ENCODE measurements at regions not wholly inside any gene's neighbourhood (a gene's known extent, or its start where the extent isn't known, plus 50 kb on each side); places are given as distances from the start of the nearest gene placed in this dataset.

DNA sequence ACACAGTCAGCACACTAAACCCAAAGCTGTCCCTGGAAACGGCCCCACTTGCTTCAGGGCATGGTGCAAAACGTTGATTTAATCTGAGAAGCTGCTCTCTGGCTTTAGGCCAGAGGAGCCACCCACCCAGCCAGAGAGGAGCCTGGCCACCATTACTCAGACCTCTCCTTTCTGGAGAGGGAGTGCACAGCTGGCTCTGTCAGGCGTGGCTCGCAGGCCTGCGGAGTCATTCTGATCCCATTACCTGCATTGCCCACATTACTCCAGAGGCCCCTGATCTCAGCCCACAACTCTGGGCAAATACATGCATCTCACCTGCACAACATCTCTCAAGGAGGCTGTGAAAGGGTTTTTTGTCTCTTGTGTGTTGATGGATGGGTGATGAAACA lies 370.0 kb upstream of the IGFBP3 start:
- no peak overlapping the region for H2BK120ac ChIP-seq (replicated peaks; ENCODE audit: low read depth, low read length)
- no peak for FAIRE-seq
- no peak overlapping the region for H3K9ac ChIP-seq (replicated peaks in 1 of 4; ENCODE audit: extremely low read depth in 1 of 4, low read depth in 3 of 4, low read length in 3 of 4)
- no peak overlapping the region for H2BK20ac ChIP-seq (ENCODE audit: low read length)
- H3K4ac ChIP-seq (replicated peaks; ENCODE audit: insufficient read length, low read depth, low read length), result no peak overlapping the region
- WGBS, 2 experiments (ENCODE audit: extremely low coverage in 1 of 2, insufficient coverage in 1 of 2, insufficient read length in 1 of 2, insufficient replicate concordance in 2 of 2, low coverage in 1 of 2, low lambda C conversion rate in 2 of 2, missing lambda C conversion rate in 1 of 2), result 82% methylated on average over 5 of the region's 5 CpGs; no CpG with 5 or more reads in 1 of the 2 experiments
- no peak overlapping the region for H4K91ac ChIP-seq (replicated peaks; ENCODE audit: insufficient read length, low read length)
- H3K27ac ChIP-seq (ENCODE audit: low read depth, low read length), result no peak overlapping the region
- no peak overlapping the region for H3K18ac ChIP-seq (ENCODE audit: extremely low read depth, low read length)
- no peak overlapping the region for H2BK15ac ChIP-seq (ENCODE audit: low read length)
- H4K5ac ChIP-seq (ENCODE audit: insufficient read length, low read depth, low read length), result no peak overlapping the region
- no peak overlapping the region for H3K4me2 ChIP-seq (ENCODE audit: insufficient read depth in 1 of 2, low read depth in 2 of 2, low read length in 2 of 2)
- H3K79me2 ChIP-seq (ENCODE audit: control insufficient read depth in 1 of 2, insufficient read depth in 2 of 2, low read length in 2 of 2), result no peaks in the 10 kb centered on the region
- no peak overlapping the region for H2BK5ac ChIP-seq (ENCODE audit: low read depth, low read length)
- no peak overlapping the region for H3K4me3 ChIP-seq (ENCODE audit: extremely low read depth in 1 of 4, insufficient read depth in 2 of 4, low read depth in 3 of 4, low read length in 4 of 4)
- no peak overlapping the region for H4K8ac ChIP-seq (ENCODE audit: extremely low read depth, insufficient read depth, low read length)
- ChIA-PET POLR2A (ENCODE audit: partially characterized antibody) (no interaction called here), CTCF (ENCODE audit: partially characterized antibody) (interaction anchor here (1.0 to 2.2 kb wide), 2 partner anchors 13 to 369 kb away, joined by 3 to 5 read pairs; no protein-coding TSS in a partner anchor)
- H3K9me3 ChIP-seq (ENCODE audit: insufficient read depth in 2 of 2, low read depth in 1 of 2, low read length in 1 of 2), result no peaks in the 10 kb centered on the region
- no peaks in the 10 kb centered on the region for H4K20me1 ChIP-seq (replicated peaks in 1 of 2; ENCODE audit: control insufficient read depth in 1 of 2, insufficient read depth in 2 of 2, low read length in 2 of 2)
- H3K79me1 ChIP-seq (ENCODE audit: low read depth, low read length), result no peaks in the 10 kb centered on the region
- no peaks in the 10 kb centered on the region for H3K27me3 ChIP-seq (replicated peaks in 1 of 4; ENCODE audit: control insufficient read depth in 3 of 4, extremely low read depth in 1 of 4, insufficient read depth in 3 of 4, low read length in 3 of 4)
- no peak for DNase-seq (ENCODE audit: low read depth in 1 of 2, low spot score in 2 of 2)
- H2BK12ac ChIP-seq (ENCODE audit: low read depth, low read length), result no peak overlapping the region
- TF ChIP-seq FOSL1 (IDR thresholded peaks at IDR 0.05; ENCODE audit: insufficient read depth, low read depth, low read length) (no peak), TAF7 (optimal IDR thresholded peaks at IDR 0.05; ENCODE audit: borderline replicate concordance, low read depth, low read length) (no peak), ZNF274 (IDR thresholded peaks at IDR 0.05; ENCODE audit: borderline replicate concordance, extremely low read depth, low read length) (no peak), SIX5 (IDR thresholded peaks at IDR 0.05; ENCODE audit: low read depth, low read length) (no peak)
- no peak overlapping the region for H3K14ac ChIP-seq (ENCODE audit: insufficient read length)
- 0 out of 2 replicates have a peak overlapping the region, but pooled peaks have one; percentile 68 for H2AFZ ChIP-seq (ENCODE audit: low read length)
- H3K23me2 ChIP-seq (ENCODE audit: low read depth, low read length), result no peaks in the 10 kb centered on the region
- H3K56ac ChIP-seq (replicated peaks; ENCODE audit: insufficient read length, low read depth, low read length), result no peak overlapping the region
- no peak overlapping the region for H3K23ac ChIP-seq (ENCODE audit: insufficient read length)
- no peaks in the 10 kb centered on the region for H3K4me1 ChIP-seq (replicated peaks in 1 of 4; ENCODE audit: control insufficient read depth in 3 of 4, insufficient read depth in 4 of 4, low read length in 3 of 4)
- H3K36me3 ChIP-seq (ENCODE audit: control insufficient read depth in 2 of 4, insufficient read depth in 4 of 4, low read length in 3 of 4), result no peaks in the 10 kb centered on the region
- no peak overlapping the region for H2AK5ac ChIP-seq (ENCODE audit: low read depth, low read length)

Data from H1 (cell line).